ENCODE measurements at regions not wholly inside any gene's neighbourhood (a gene's known extent, or its start where the extent isn't known, plus 50 kb on each side); places are given as distances from the start of the nearest gene placed in this dataset.

DNA sequence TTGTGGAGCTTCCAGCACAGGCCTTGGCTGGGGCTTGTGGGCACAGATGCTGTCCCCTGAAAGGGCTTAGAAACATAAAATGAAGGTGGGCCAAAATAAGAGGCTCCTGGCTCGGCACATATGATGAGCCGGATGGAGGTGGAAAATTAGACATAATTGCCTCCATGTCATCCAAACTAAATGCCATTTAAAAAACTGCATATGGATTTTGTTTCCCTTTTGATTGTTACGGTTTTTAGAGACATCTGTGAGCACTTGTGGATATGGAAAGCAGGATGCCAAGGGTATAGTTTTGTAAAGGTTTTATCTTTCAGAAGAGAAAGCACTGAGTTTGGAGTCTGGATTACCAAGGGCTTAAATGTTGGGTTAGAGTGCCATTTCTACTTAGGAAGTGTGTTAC is 498.3 kb downstream of the RIT2 start:
- Histone ChIP-seq H3K9ac (ENCODE audit: low read depth, low read length, poor library complexity) (no peak overlapping the region), H2AK5ac (ENCODE audit: low read depth, low read length) (no peak overlapping the region), H3K36me3 (replicated peaks in 1 of 2; ENCODE audit: control insufficient read depth in 2 of 2, insufficient read depth in 2 of 2, low read length in 2 of 2) (no peaks in the 10 kb centered on the region), H3K79me1 (ENCODE audit: low read depth, low read length) (no peaks in the 10 kb centered on the region), H3K9me3 (replicated peaks in 1 of 2; ENCODE audit: control insufficient read depth in 2 of 2, insufficient read depth in 1 of 2, low read depth in 1 of 2, low read length in 2 of 2) (no peaks in the 10 kb centered on the region), H3K14ac (ENCODE audit: low read length) (no peak overlapping the region), H3K4me2 (ENCODE audit: insufficient read depth, low read length, poor library complexity, severe bottlenecking) (no peak overlapping the region), H3K4me1 (ENCODE audit: control insufficient read depth in 2 of 2, insufficient read depth in 1 of 2, low read depth in 1 of 2, low read length in 2 of 2) (peaks cover 0 to 9% of the 10 kb centered on the region in 2 donors), H3K4me3 (ENCODE audit: low read length in 2 of 2) (no peak overlapping the region), H3K23ac (ENCODE audit: low read depth, low read length, poor library complexity) (no peak overlapping the region), H4K8ac (ENCODE audit: low read depth, low read length) (no peak overlapping the region), H3K4ac (ENCODE audit: low read length) (no peak overlapping the region), H3K27me3 (ENCODE audit: control insufficient read depth in 3 of 3, insufficient read depth in 3 of 3, low read depth in 1 of 3, low read length in 3 of 3) (no peaks in the 10 kb centered on the region), H2AFZ (ENCODE audit: low read length) (no peak overlapping the region), H2BK12ac (ENCODE audit: low read length) (no peak overlapping the region), H2BK15ac (ENCODE audit: low read length) (no peak overlapping the region), H2BK5ac (ENCODE audit: low read length) (no peak overlapping the region), H3K27ac (replicated peaks; ENCODE audit: low read length) (no peak overlapping the region), H2BK120ac (ENCODE audit: low read depth, low read length) (no peak overlapping the region), H3K18ac (ENCODE audit: low read length) (no peak overlapping the region), H4K91ac (ENCODE audit: low read depth, low read length, poor library complexity) (no peak overlapping the region)
- no peak for DNase-seq (ENCODE audit: low spot score)
- WGBS, 2 donors (ENCODE audit: extremely low coverage in 2 of 2, insufficient read length in 2 of 2, insufficient replicate concordance in 1 of 2): no CpG with 5 or more reads among the region's 3 CpGs

DNA sequence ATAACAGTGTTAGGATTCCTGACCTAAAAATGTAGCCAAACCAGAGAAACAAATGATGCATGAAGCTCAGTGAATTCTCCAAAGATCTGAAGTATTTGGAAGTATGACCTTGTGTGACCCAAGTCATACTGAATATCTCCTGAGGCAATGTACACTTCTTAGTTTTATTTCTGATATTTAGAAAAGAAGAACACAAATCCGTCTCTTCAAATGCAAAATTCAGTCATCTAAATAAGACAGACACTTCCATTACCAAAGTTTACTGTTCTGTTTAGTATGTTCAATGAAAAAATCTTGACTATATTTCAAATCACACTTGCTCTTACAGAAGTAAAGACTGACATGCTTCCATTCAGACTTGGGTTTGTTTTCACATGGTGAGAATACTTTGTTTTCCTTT is 495.7 kb downstream of the RIT2 start:
- no CpG with 5 or more reads among the region's 1 CpG for WGBS, 2 donors (ENCODE audit: extremely low coverage in 2 of 2, insufficient read length in 2 of 2, insufficient replicate concordance in 1 of 2)
- Histone ChIP-seq H3K27ac (replicated peaks; ENCODE audit: low read length) (no peak overlapping the region), H2BK15ac (ENCODE audit: low read length) (no peak overlapping the region), H3K4me2 (ENCODE audit: insufficient read depth, low read length, poor library complexity, severe bottlenecking) (no peak overlapping the region), H3K9me3 (replicated peaks in 1 of 2; ENCODE audit: control insufficient read depth in 2 of 2, insufficient read depth in 1 of 2, low read depth in 1 of 2, low read length in 2 of 2) (no peaks in the 10 kb centered on the region), H3K18ac (ENCODE audit: low read length) (no peak overlapping the region), H2AK5ac (ENCODE audit: low read depth, low read length) (no peak overlapping the region), H3K4me1 (ENCODE audit: control insufficient read depth in 2 of 2, insufficient read depth in 1 of 2, low read depth in 1 of 2, low read length in 2 of 2) (peaks cover 0 to 7% of the 10 kb centered on the region in 2 donors), H3K4ac (ENCODE audit: low read length) (no peak overlapping the region), H4K91ac (ENCODE audit: low read depth, low read length, poor library complexity) (no peak overlapping the region), H3K4me3 (ENCODE audit: low read length in 2 of 2) (no peak overlapping the region), H3K27me3 (ENCODE audit: control insufficient read depth in 3 of 3, insufficient read depth in 3 of 3, low read depth in 1 of 3, low read length in 3 of 3) (no peaks in the 10 kb centered on the region), H2BK5ac (ENCODE audit: low read length) (no peak overlapping the region), H3K9ac (ENCODE audit: low read depth, low read length, poor library complexity) (no peak overlapping the region), H2AFZ (ENCODE audit: low read length) (no peak overlapping the region), H3K23ac (ENCODE audit: low read depth, low read length, poor library complexity) (no peak overlapping the region), H4K8ac (ENCODE audit: low read depth, low read length) (no peak overlapping the region), H2BK12ac (ENCODE audit: low read length) (no peak overlapping the region), H2BK120ac (ENCODE audit: low read depth, low read length) (no peak overlapping the region), H3K36me3 (replicated peaks in 1 of 2; ENCODE audit: control insufficient read depth in 2 of 2, insufficient read depth in 2 of 2, low read length in 2 of 2) (no peaks in the 10 kb centered on the region), H3K14ac (ENCODE audit: low read length) (no peak overlapping the region), H3K79me1 (ENCODE audit: low read depth, low read length) (no peaks in the 10 kb centered on the region)
- no peak for DNase-seq (ENCODE audit: low spot score)

- Histone ChIP-seq H2BK5ac (ENCODE audit: low read length) (no peak overlapping the region), H3K79me1 (ENCODE audit: low read depth, low read length) (no peaks in the 10 kb centered on the region), H4K8ac (ENCODE audit: low read depth, low read length) (no peak overlapping the region), H3K4me2 (ENCODE audit: insufficient read depth, low read length, poor library complexity, severe bottlenecking) (no peak overlapping the region), H2BK15ac (ENCODE audit: low read length) (no peak overlapping the region), H3K27me3 (ENCODE audit: control insufficient read depth in 3 of 3, insufficient read depth in 3 of 3, low read depth in 1 of 3, low read length in 3 of 3) (no peaks in the 10 kb centered on the region), H3K4me3 (ENCODE audit: low read length in 2 of 2) (no peak overlapping the region), H3K9me3 (replicated peaks in 1 of 2; ENCODE audit: control insufficient read depth in 2 of 2, insufficient read depth in 1 of 2, low read depth in 1 of 2, low read length in 2 of 2) (no peaks in the 10 kb centered on the region), H3K4ac (ENCODE audit: low read length) (no peak overlapping the region), H4K91ac (ENCODE audit: low read depth, low read length, poor library complexity) (no peak overlapping the region), H3K23ac (ENCODE audit: low read depth, low read length, poor library complexity) (no peak overlapping the region), H3K27ac (replicated peaks; ENCODE audit: low read length) (no peak overlapping the region), H2AK5ac (ENCODE audit: low read depth, low read length) (no peak overlapping the region), H2AFZ (ENCODE audit: low read length) (no peak overlapping the region), H2BK12ac (ENCODE audit: low read length) (no peak overlapping the region), H2BK120ac (ENCODE audit: low read depth, low read length) (no peak overlapping the region), H3K14ac (ENCODE audit: low read length) (no peak overlapping the region), H3K18ac (ENCODE audit: low read length) (no peak overlapping the region), H3K36me3 (replicated peaks in 1 of 2; ENCODE audit: control insufficient read depth in 2 of 2, insufficient read depth in 2 of 2, low read length in 2 of 2) (no peaks in the 10 kb centered on the region), H3K9ac (ENCODE audit: low read depth, low read length, poor library complexity) (no peak overlapping the region), H3K4me1 (ENCODE audit: control insufficient read depth in 2 of 2, insufficient read depth in 1 of 2, low read depth in 1 of 2, low read length in 2 of 2) (peaks cover 0 to 5% of the 10 kb centered on the region in 2 donors)
- DNase-seq (ENCODE audit: low spot score): no peak
- no CpG with 5 or more reads among the region's 2 CpGs for WGBS, 2 donors (ENCODE audit: extremely low coverage in 2 of 2, insufficient read length in 2 of 2, insufficient replicate concordance in 1 of 2)
Observed at GRCh38 chr18:42620657-42621056, 494.8 kb downstream of the RIT2 start.

DNA sequence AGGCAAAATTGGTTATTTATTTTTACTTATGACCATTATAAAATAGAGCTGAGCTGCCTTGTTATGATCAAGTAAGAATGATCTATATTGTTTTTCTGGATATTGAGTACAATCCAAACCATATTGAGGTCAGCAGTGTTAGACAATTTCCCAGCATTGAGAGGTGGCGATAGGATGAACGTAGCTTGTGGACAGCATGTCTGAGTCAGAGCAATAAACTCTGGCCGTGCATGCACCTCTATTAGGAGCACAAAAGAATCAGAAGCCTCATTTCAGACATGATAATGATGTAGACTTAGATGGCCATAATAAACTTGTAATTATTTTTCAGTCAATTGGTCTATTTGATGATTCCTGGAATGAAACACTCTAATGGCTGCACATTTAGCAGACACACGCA is 491.6 kb downstream of the RIT2 start:
- Histone ChIP-seq H2BK5ac (ENCODE audit: low read length) (no peak overlapping the region), H4K8ac (ENCODE audit: low read depth, low read length) (no peak overlapping the region), H3K9ac (ENCODE audit: low read depth, low read length, poor library complexity) (no peak overlapping the region), H4K91ac (ENCODE audit: low read depth, low read length, poor library complexity) (no peak overlapping the region), H3K4me1 (ENCODE audit: control insufficient read depth in 2 of 2, insufficient read depth in 1 of 2, low read depth in 1 of 2, low read length in 2 of 2) (peaks cover 0 to 5% of the 10 kb centered on the region in 2 donors), H2BK120ac (ENCODE audit: low read depth, low read length) (no peak overlapping the region), H3K4me3 (ENCODE audit: low read length in 2 of 2) (no peak overlapping the region), H3K79me1 (ENCODE audit: low read depth, low read length) (no peaks in the 10 kb centered on the region), H2BK15ac (ENCODE audit: low read length) (no peak overlapping the region), H3K36me3 (replicated peaks in 1 of 2; ENCODE audit: control insufficient read depth in 2 of 2, insufficient read depth in 2 of 2, low read length in 2 of 2) (no peaks in the 10 kb centered on the region), H3K4me2 (ENCODE audit: insufficient read depth, low read length, poor library complexity, severe bottlenecking) (no peak overlapping the region), H3K4ac (ENCODE audit: low read length) (no peak overlapping the region), H3K18ac (ENCODE audit: low read length) (no peak overlapping the region), H2BK12ac (ENCODE audit: low read length) (no peak overlapping the region), H3K9me3 (replicated peaks in 1 of 2; ENCODE audit: control insufficient read depth in 2 of 2, insufficient read depth in 1 of 2, low read depth in 1 of 2, low read length in 2 of 2) (no peaks in the 10 kb centered on the region), H2AK5ac (ENCODE audit: low read depth, low read length) (no peak overlapping the region), H2AFZ (ENCODE audit: low read length) (no peak overlapping the region), H3K27ac (replicated peaks; ENCODE audit: low read length) (no peak overlapping the region), H3K27me3 (ENCODE audit: control insufficient read depth in 3 of 3, insufficient read depth in 3 of 3, low read depth in 1 of 3, low read length in 3 of 3) (no peaks in the 10 kb centered on the region), H3K23ac (ENCODE audit: low read depth, low read length, poor library complexity) (no peak overlapping the region), H3K14ac (ENCODE audit: low read length) (no peak overlapping the region)
- WGBS, 2 donors (ENCODE audit: extremely low coverage in 2 of 2, insufficient read length in 2 of 2, insufficient replicate concordance in 1 of 2): no CpG with 5 or more reads among the region's 4 CpGs
- DNase-seq (ENCODE audit: low spot score): no peak

Measured in neuronal stem cell (in vitro differentiated cells).